Spleen (tissue), 11 donors: ENCODE measurements at regions not wholly inside any gene's neighbourhood (a gene's known extent, or its start where the extent isn't known, plus 50 kb on each side); places are given as distances from the start of the nearest gene placed in this dataset.

Experiments
- DNase-seq: peaks from one replicate; pipeline ENCODE4 v3.0.0-alpha.2; 2020
- H3K27ac ChIP-seq, 8 donors: fragments of 200-600 bp; sonication (generic) in 7 of 8; 1 replicate in 4 of 8; 2 replicates in 4 of 8; pipeline versions ENCODE4 v1.5.0 to v1.8.0; 2016 to 2021; ENCODE audit warnings: inconsistent platforms in 4 of 8, mild to moderate bottlenecking in 4 of 8, moderate library complexity in 1 of 8
- H3K27me3 ChIP-seq, 7 donors: fragments of 200-600 bp; sonication (generic) in 6 of 7; replicated peaks in 1 of 7; 1 replicate in 4 of 7; 2 replicates in 3 of 7; pipeline versions ENCODE4 v1.5.0 to v1.8.0; 2016 to 2021; ENCODE audit warnings: inconsistent platforms in 3 of 7, mild to moderate bottlenecking in 1 of 7
- H3K36me3 ChIP-seq, 6 donors: fragments of 200-600 bp; sonication (generic) in 5 of 6; 1 replicate in 4 of 6; 2 replicates in 2 of 6; pipeline versions ENCODE4 v1.5.0 to v1.8.0; 2016 to 2021; ENCODE audit warnings: inconsistent platforms in 2 of 6
- H3K4me1 ChIP-seq, 6 donors: fragments of 200-600 bp; sonication (generic) in 5 of 6; 1 replicate in 3 of 6; 2 replicates in 3 of 6; pipeline versions ENCODE4 v1.5.0 to v1.8.0; 2016 to 2021; ENCODE audit warnings: inconsistent platforms in 3 of 6
- H3K4me3 ChIP-seq, 8 donors: fragments of 200-600 bp; sonication (generic) in 7 of 8; 1 replicate in 4 of 8; 2 replicates in 4 of 8; pipeline versions ENCODE4 v1.5.0 to v1.8.0; 2016 to 2021; ENCODE audit warnings: inconsistent platforms in 4 of 8, mild to moderate bottlenecking in 4 of 8, moderate library complexity in 2 of 8
- H3K9me3 ChIP-seq, 8 donors: fragments of 200-600 bp; sonication (generic) in 7 of 8; 1 replicate in 4 of 8; 2 replicates in 4 of 8; pipeline versions ENCODE4 v1.5.0 to v1.8.0; 2016 to 2021; ENCODE audit warnings: inconsistent platforms in 4 of 8
- POLR2A ChIP-seq, 3 donors: fragments of 450-650 bp; IDR thresholded peaks; one replicate each; pipeline ENCODE4 v1.5.1; 2017; ENCODE audit warnings: antibody characterized with exemption in 3 of 3, mild to moderate bottlenecking in 1 of 3
- POLR2AphosphoS5 ChIP-seq, 3 donors: sonication (generic); formaldehyde crosslinking; IDR thresholded peaks; one replicate each; pipeline ENCODE4 v1.5.1; 2017; ENCODE audit warnings: antibody characterized with exemption in 3 of 3
- WGBS, 5 donors: extraction: QIAGEN DNeasy Blood & Tissue Kit in 3 of 5; methylation state at CpG; one replicate each; pipeline versions ENCODE4 v1.1.5 to v1.1.7; 2013 to 2018; 5-methylcytosine and 5-hydroxymethylcytosine counted together
- intact Hi-C: fragments of 100-400 bp; cut with DNase I; formaldehyde crosslinking; loops from one replicate; pipeline ENCODE4 v1.15.0; 2023; ENCODE audit warnings: low total_unique reads
- TF ChIP-seq, protein P1 (sequence below), 11 experiments: fragments of 200-600 bp in 7 of 11; fragments of 450-650 bp in 4 of 11; sonication (generic) in 4 of 11; IDR thresholded peaks in 8 of 11; conservative IDR thresholded peaks in 3 of 11; 1 replicate in 7 of 11; 2 replicates in 4 of 11; pipeline versions ENCODE4 v1.4.0 to v1.8.0; 2016 to 2021; ENCODE audit warnings: antibody characterized with exemption in 11 of 11, inconsistent platforms in 4 of 11, mild to moderate bottlenecking in 1 of 11
- donor health status: healthy with polysubstance abuse.
- donor health status: DM: no; HTN: no; CAD: no; lungs with moderate emphysema.
- donor health status: DM: no; HTN: no; CAD: no.
- donor health status: Bipolar disorder and iron deficiency.
- donor health status: healthy.
- donor health status: DM: no; HTN: no; CAD: no.
- donor health status: DM: yes; HTN: yes; CAD: no.

DNA sequence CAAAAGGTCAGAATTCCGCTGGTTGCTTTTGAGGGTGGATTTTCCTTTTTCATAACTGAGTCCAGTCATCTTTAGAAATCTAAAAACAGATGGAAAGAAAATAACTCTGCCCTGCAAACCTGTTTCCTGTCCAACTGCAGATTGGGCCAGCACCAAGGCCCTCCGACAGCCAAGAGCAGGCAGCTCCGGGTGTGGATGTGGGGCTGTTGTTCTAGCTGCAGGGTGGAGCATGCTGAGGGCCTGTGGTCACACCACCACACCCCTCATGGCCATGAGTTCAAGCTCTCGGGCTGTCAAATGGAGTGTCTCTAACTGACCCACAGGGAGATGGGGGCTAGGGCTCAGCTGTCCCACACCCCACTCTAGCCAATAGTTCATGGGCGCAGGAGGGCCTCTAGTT lies 69.3 kb upstream of the BZW1 start:
- Histone ChIP-seq H3K27me3 (no peaks in the 10 kb centered on the region), H3K4me3 (no peak overlapping the region), H3K36me3 (no peaks in the 10 kb centered on the region), H3K9me3 (no peaks in the 10 kb centered on the region), H3K4me1 (peaks cover 0 to 8% (median 2%) of the 10 kb centered on the region in 6 donors), H3K27ac (peak overlapping the region in 6 of 8 donors; percentile 26 to 67 (median 60))
- no peak for DNase-seq
- WGBS, 5 donors, result 53 to 74% (median 63%) methylated on average over 5 of the region's 5 CpGs
- TF ChIP-seq, protein P1, sequence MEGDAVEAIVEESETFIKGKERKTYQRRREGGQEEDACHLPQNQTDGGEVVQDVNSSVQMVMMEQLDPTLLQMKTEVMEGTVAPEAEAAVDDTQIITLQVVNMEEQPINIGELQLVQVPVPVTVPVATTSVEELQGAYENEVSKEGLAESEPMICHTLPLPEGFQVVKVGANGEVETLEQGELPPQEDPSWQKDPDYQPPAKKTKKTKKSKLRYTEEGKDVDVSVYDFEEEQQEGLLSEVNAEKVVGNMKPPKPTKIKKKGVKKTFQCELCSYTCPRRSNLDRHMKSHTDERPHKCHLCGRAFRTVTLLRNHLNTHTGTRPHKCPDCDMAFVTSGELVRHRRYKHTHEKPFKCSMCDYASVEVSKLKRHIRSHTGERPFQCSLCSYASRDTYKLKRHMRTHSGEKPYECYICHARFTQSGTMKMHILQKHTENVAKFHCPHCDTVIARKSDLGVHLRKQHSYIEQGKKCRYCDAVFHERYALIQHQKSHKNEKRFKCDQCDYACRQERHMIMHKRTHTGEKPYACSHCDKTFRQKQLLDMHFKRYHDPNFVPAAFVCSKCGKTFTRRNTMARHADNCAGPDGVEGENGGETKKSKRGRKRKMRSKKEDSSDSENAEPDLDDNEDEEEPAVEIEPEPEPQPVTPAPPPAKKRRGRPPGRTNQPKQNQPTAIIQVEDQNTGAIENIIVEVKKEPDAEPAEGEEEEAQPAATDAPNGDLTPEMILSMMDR (IDR thresholded peaks at IDR 0.05 in 8 of 11, conservative IDR thresholded peaks at IDR 0.05 in 3 of 11), result no peak
- TF ChIP-seq POLR2AphosphoS5 (IDR thresholded peaks at IDR 0.05), result no peak
- TF ChIP-seq POLR2A (IDR thresholded peaks at IDR 0.05), result no peak
- intact Hi-C loops, result no loop called here

- no peaks in the 10 kb centered on the region for H3K9me3 ChIP-seq
- no peak overlapping the region for H3K4me3 ChIP-seq
- TF ChIP-seq, protein P1 (IDR thresholded peaks at IDR 0.05 in 8 of 11, conservative IDR thresholded peaks at IDR 0.05 in 3 of 11), result no peak
- no peak for DNase-seq
- peaks cover 0 to 8% (median 2%) of the 10 kb centered on the region in 6 donors for H3K4me1 ChIP-seq
- no peaks in the 10 kb centered on the region for H3K36me3 ChIP-seq
- H3K27ac ChIP-seq, result peak overlapping the region in 2 of 8 donors; percentile 61 to 66
- WGBS, 5 donors, result 83 to 95% (median 91%) methylated on average over 9 to 10 of the region's 10 CpGs
- H3K27me3 ChIP-seq, result no peaks in the 10 kb centered on the region
- intact Hi-C loops, result no loop called here
These were observed 68.6 kb upstream of the BZW1 start for GRCh38 chr2:200743042-200743676.

DNA sequence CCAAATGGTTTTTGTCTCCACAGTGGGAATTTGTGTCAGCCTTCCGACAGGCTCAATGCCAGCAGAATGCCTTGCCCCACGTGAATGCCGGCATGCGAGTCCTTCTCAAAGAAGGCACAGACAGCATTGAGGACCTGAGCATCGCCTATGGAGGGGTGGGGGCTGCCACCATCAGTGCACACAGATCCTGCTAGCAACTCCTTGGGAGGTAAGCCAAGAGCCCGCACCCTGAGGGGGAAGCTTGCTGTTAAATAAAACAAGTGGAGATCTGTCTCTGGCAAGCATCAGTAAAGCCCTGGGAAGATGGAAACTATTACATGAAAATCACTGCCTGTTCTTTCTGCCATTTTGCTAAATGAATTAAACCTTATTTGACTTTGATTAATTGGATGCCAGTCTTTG lies 67.5 kb upstream of the BZW1 start:
- no peak for DNase-seq
- no peaks in the 10 kb centered on the region for H3K27me3 ChIP-seq
- H3K36me3 ChIP-seq, result no peaks in the 10 kb centered on the region
- intact Hi-C loops, result no loop called here
- TF ChIP-seq POLR2AphosphoS5 (IDR thresholded peaks at IDR 0.05) (no peak), POLR2A (IDR thresholded peaks at IDR 0.05) (no peak)
- TF ChIP-seq, protein P1 (IDR thresholded peaks at IDR 0.05 in 8 of 11, conservative IDR thresholded peaks at IDR 0.05 in 3 of 11), result no peak
- no peak overlapping the region for H3K4me3 ChIP-seq
- no peak overlapping the region for H3K27ac ChIP-seq
- no peaks in the 10 kb centered on the region for H3K9me3 ChIP-seq
- WGBS, 5 donors, result 79 to 85% (median 85%) methylated on average over 6 of the region's 6 CpGs
- peaks cover 0 to 8% (median 2%) of the 10 kb centered on the region in 6 donors for H3K4me1 ChIP-seq

DNA sequence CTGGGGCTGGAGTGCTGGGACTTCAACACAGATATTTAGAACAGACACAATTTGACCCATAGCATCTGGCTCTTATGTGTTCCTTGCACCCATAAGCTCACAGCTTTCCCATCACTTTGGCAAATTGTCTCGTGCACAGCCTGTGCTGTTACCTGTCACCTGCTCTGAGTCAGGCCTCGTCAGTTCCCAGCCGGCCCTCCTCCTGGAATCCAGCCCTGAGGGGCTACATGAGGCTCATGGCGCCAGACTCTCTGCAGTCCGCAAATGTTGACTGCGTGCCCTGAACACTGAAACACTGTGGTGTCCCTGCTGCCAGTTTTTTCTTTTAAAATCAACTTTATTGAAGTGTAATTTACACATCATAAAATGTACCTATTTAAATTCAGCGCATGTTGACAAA lies 65.4 kb upstream of the BZW1 start:
- no peaks in the 10 kb centered on the region for H3K27me3 ChIP-seq
- no peak overlapping the region for H3K4me3 ChIP-seq
- peaks cover 0 to 8% (median 2%) of the 10 kb centered on the region in 6 donors for H3K4me1 ChIP-seq
- H3K27ac ChIP-seq, result no peak overlapping the region
- no peak for DNase-seq
- H3K36me3 ChIP-seq, result no peaks in the 10 kb centered on the region
- TF ChIP-seq, protein P1 (IDR thresholded peaks at IDR 0.05 in 8 of 11, conservative IDR thresholded peaks at IDR 0.05 in 3 of 11), result no peak
- no peak for TF ChIP-seq POLR2A (IDR thresholded peaks at IDR 0.05)
- no peak for TF ChIP-seq POLR2AphosphoS5 (IDR thresholded peaks at IDR 0.05)
- WGBS, 5 donors, result 91 to 96% (median 94%) methylated on average over 7 of the region's 7 CpGs
- intact Hi-C loops, result no loop called here
- no peaks in the 10 kb centered on the region for H3K9me3 ChIP-seq
